Gastroesophageal sphincter (tissue), 2 donors: ENCODE measurements at regions not wholly inside any gene's neighbourhood (a gene's known extent, or its start where the extent isn't known, plus 50 kb on each side); places are given as distances from the start of the nearest gene placed in this dataset.

Experiments
- EP300 ChIP-seq: sonication (generic); formaldehyde crosslinking; IDR thresholded peaks from one replicate; pipeline ENCODE4 v1.6.1; 2017; ENCODE audit warnings: antibody characterized with exemption, mild to moderate bottlenecking
- POLR2A ChIP-seq, 2 donors: fragments of 450-650 bp; IDR thresholded peaks; one replicate each; pipeline ENCODE4 v1.6.1; 2017; ENCODE audit warnings: antibody characterized with exemption in 2 of 2, mild to moderate bottlenecking in 2 of 2, moderate library complexity in 1 of 2

DNA sequence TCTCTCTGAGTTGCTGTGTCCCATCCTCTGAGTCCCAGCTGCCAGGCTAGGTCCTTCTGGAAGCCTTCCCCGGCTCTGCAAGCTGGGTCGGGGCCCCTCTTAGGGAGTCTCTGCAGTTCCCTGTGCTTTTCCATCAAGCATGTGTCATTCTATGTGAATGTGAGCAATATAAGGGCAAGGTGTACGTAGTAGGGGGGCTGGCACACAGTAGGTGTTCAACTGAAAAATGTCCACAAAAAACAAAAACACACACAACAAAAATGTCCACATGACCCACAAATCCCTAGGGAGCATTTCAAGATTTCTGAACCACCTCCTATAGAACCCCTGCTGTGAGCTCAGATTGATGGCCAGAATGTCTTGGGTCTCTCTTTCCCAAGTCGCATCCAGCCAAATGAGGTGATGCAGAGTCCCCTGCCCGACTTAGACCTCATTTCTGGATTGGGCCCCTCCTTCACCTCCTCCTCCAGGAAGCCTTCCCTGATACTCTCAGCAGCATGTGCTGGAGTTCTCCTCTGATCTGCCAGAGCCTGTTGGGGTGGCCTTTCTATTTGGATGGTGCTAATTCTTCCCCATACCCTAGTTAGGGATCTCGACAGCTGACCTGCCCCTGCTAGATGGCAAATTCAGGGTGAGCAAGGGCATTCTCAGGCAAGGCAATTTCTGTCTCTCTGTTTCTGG is 196.1 kb upstream of the LHX5 start:
- TF ChIP-seq EP300 (no peak), POLR2A (IDR thresholded peaks at IDR 0.05) (no peak)
